KMS-11 (cell line): ENCODE measurements at regions not wholly inside any gene's neighbourhood (a gene's known extent, or its start where the extent isn't known, plus 50 kb on each side); places are given as distances from the start of the nearest gene placed in this dataset.

ENCODE experiments used
- H2AFZ ChIP-seq: fragments of 200-600 bp; sonication (generic); 2 replicates; pipeline ENCODE4 v1.6.1; 2016; ENCODE audit warnings: antibody characterized with exemption, mixed run types, low read depth
- H3K27ac ChIP-seq: fragments of 200-600 bp; sonication (generic); 2 replicates; pipeline ENCODE4 v1.6.1; 2016; ENCODE audit warnings: mild to moderate bottlenecking, mixed run types
- H3K27me3 ChIP-seq: fragments of 200-600 bp; sonication (generic); 2 replicates; pipeline ENCODE4 v1.6.1; 2017; ENCODE audit warnings: mild to moderate bottlenecking, low read depth, mixed run types, moderate library complexity; ENCODE audit not compliant: insufficient read depth
- H3K36me3 ChIP-seq: fragments of 200-600 bp; sonication (generic); 2 replicates; pipeline ENCODE4 v1.6.1; 2017; ENCODE audit warnings: mild to moderate bottlenecking, mixed run types; ENCODE audit not compliant: insufficient read depth
- H3K4me1 ChIP-seq: fragments of 200-600 bp; sonication (generic); 2 replicates; pipeline ENCODE4 v1.6.1; 2016; ENCODE audit warnings: mild to moderate bottlenecking, low read depth, mixed run types; ENCODE audit not compliant: poor library complexity, severe bottlenecking
- H3K4me2 ChIP-seq: fragments of 200-600 bp; sonication (generic); 2 replicates; pipeline ENCODE4 v1.7.0; 2016; ENCODE audit warnings: mild to moderate bottlenecking, mixed run types
- H3K4me3 ChIP-seq: fragments of 200-600 bp; sonication (generic); IDR thresholded peaks from 2 replicates; pipeline ENCODE4 v1.6.1; 2017; ENCODE audit warnings: low read depth, low read length, mixed read lengths; ENCODE audit not compliant: insufficient read depth
- H3K79me2 ChIP-seq: fragments of 200-600 bp; sonication (generic); 2 replicates; pipeline ENCODE4 v1.6.1; 2016; ENCODE audit warnings: low read depth, mixed run types; ENCODE audit not compliant: insufficient read depth
- H3K9ac ChIP-seq: fragments of 200-600 bp; sonication (generic); 2 replicates; pipeline ENCODE4 v1.6.1; 2016; ENCODE audit warnings: mild to moderate bottlenecking, mixed run types
- H4K20me1 ChIP-seq: fragments of 200-600 bp; sonication (generic); 2 replicates; pipeline ENCODE4 v1.6.1; 2016; ENCODE audit warnings: mild to moderate bottlenecking, mixed run types; ENCODE audit not compliant: insufficient read depth
- CTCF ChIP-seq: fragments of 200-600 bp; sonication (generic); conservative IDR thresholded peaks from 2 replicates; pipeline ENCODE4 v1.6.1; 2017; ENCODE audit warnings: low read depth, mild to moderate bottlenecking, antibody characterized with exemption, low read length, moderate library complexity, mixed read lengths

- H3K79me2 ChIP-seq = no peaks in the 10 kb centered on the region
- no peaks in the 10 kb centered on the region for H3K4me1 ChIP-seq
- H4K20me1 ChIP-seq = no peaks in the 10 kb centered on the region
- no peak overlapping the region for H2AFZ ChIP-seq
- H3K4me2 ChIP-seq = no peak overlapping the region
- H3K9ac ChIP-seq = no peak overlapping the region
- H3K36me3 ChIP-seq = no peaks in the 10 kb centered on the region
- no peak overlapping the region for H3K27ac ChIP-seq
- no peaks in the 10 kb centered on the region for H3K27me3 ChIP-seq
- no peak overlapping the region for H3K4me3 ChIP-seq
- TF ChIP-seq CTCF = no peak
Observed at GRCh38 chr6:166720856-166721255, 93.8 kb upstream of the RPS6KA2 start.

- Histone ChIP-seq H3K27me3 (no peaks in the 10 kb centered on the region), H3K9ac (no peak overlapping the region), H3K27ac (no peak overlapping the region), H4K20me1 (no peaks in the 10 kb centered on the region), H3K4me2 (no peak overlapping the region), H3K79me2 (no peaks in the 10 kb centered on the region), H3K4me1 (no peaks in the 10 kb centered on the region), H2AFZ (no peak overlapping the region), H3K36me3 (no peaks in the 10 kb centered on the region), H3K4me3 (no peak overlapping the region)
- no peak for TF ChIP-seq CTCF
Observed at GRCh38 chr6:166719019-166719418, 92.0 kb upstream of the RPS6KA2 start.

GRCh38 chr6:166718516-166718915 is 91.5 kb upstream of the RPS6KA2 start:
- H3K4me2 ChIP-seq = no peak overlapping the region
- H4K20me1 ChIP-seq = no peaks in the 10 kb centered on the region
- no peak overlapping the region for H3K27ac ChIP-seq
- H3K79me2 ChIP-seq = no peaks in the 10 kb centered on the region
- H3K4me3 ChIP-seq = no peak overlapping the region
- TF ChIP-seq CTCF = no peak
- H2AFZ ChIP-seq = no peak overlapping the region
- H3K36me3 ChIP-seq = no peaks in the 10 kb centered on the region
- H3K27me3 ChIP-seq = no peaks in the 10 kb centered on the region
- H3K9ac ChIP-seq = no peak overlapping the region
- H3K4me1 ChIP-seq = no peaks in the 10 kb centered on the region

GRCh38 chr6:166716910-166717617 is 90.0 kb upstream of the RPS6KA2 start:
- no peaks in the 10 kb centered on the region for H3K27me3 ChIP-seq
- no peaks in the 10 kb centered on the region for H4K20me1 ChIP-seq
- no peak overlapping the region for H2AFZ ChIP-seq
- H3K4me2 ChIP-seq = no peak overlapping the region
- no peak overlapping the region for H3K9ac ChIP-seq
- H3K27ac ChIP-seq = no peak overlapping the region
- no peak for TF ChIP-seq CTCF
- H3K36me3 ChIP-seq = no peaks in the 10 kb centered on the region
- no peaks in the 10 kb centered on the region for H3K4me1 ChIP-seq
- no peaks in the 10 kb centered on the region for H3K79me2 ChIP-seq
- H3K4me3 ChIP-seq = no peak overlapping the region
